ENCODE measurements at regions not wholly inside any gene's neighbourhood (a gene's known extent, or its start where the extent isn't known, plus 50 kb on each side); places are given as distances from the start of the nearest gene placed in this dataset.
A peak's percentile ranks its signal among the peaks of the same experiment; 100 is the strongest.

GRCh38 chr3:94256888-94257813, 194.3 kb downstream of the NSUN3 start:
- H3K27me3 ChIP-seq (ENCODE audit: control insufficient read depth, insufficient read depth, low read length), result no peaks in the 10 kb centered on the region
- no peak for DNase-seq
- H3K27ac ChIP-seq (ENCODE audit: low read length), result no peak overlapping the region
- no peaks in the 10 kb centered on the region for H3K9me3 ChIP-seq (ENCODE audit: control insufficient read depth, low read depth, low read length)
- H3K4me1 ChIP-seq (ENCODE audit: control insufficient read depth, insufficient read depth, low read length), result no peaks in the 10 kb centered on the region
- no peak overlapping the region for H3K4me3 ChIP-seq (ENCODE audit: low read length)
- H3K36me3 ChIP-seq (ENCODE audit: control insufficient read depth, insufficient read depth, low read length), result no peaks in the 10 kb centered on the region
- 100% methylated on average over 1 of the region's 5 CpGs for WGBS (ENCODE audit: insufficient coverage, low lambda C conversion rate)

GRCh38 chr3:94258851-94259250, 196.0 kb downstream of the NSUN3 start:
- no peak overlapping the region for H3K4me3 ChIP-seq (ENCODE audit: low read length)
- H3K27me3 ChIP-seq (ENCODE audit: control insufficient read depth, insufficient read depth, low read length), result no peaks in the 10 kb centered on the region
- H3K36me3 ChIP-seq (ENCODE audit: control insufficient read depth, insufficient read depth, low read length), result no peaks in the 10 kb centered on the region
- no peaks in the 10 kb centered on the region for H3K9me3 ChIP-seq (ENCODE audit: control insufficient read depth, low read depth, low read length)
- DNase-seq, result no peak
- H3K27ac ChIP-seq (ENCODE audit: low read length), result no peak overlapping the region
- no peaks in the 10 kb centered on the region for H3K4me1 ChIP-seq (ENCODE audit: control insufficient read depth, insufficient read depth, low read length)

GRCh38 chr3:94259291-94259690, 196.4 kb downstream of the NSUN3 start:
- no peaks in the 10 kb centered on the region for H3K27me3 ChIP-seq (ENCODE audit: control insufficient read depth, insufficient read depth, low read length)
- H3K36me3 ChIP-seq (ENCODE audit: control insufficient read depth, insufficient read depth, low read length), result no peaks in the 10 kb centered on the region
- WGBS (ENCODE audit: insufficient coverage, low lambda C conversion rate), result no CpG with 5 or more reads among the region's 1 CpG
- H3K9me3 ChIP-seq (ENCODE audit: control insufficient read depth, low read depth, low read length), result no peaks in the 10 kb centered on the region
- no peaks in the 10 kb centered on the region for H3K4me1 ChIP-seq (ENCODE audit: control insufficient read depth, insufficient read depth, low read length)
- H3K4me3 ChIP-seq (ENCODE audit: low read length), result no peak overlapping the region
- DNase-seq, result no peak
- H3K27ac ChIP-seq (ENCODE audit: low read length), result no peak overlapping the region

- Histone ChIP-seq H3K4me3 (ENCODE audit: low read length) (no peak overlapping the region), H3K4me1 (ENCODE audit: control insufficient read depth, insufficient read depth, low read length) (no peaks in the 10 kb centered on the region), H3K9me3 (ENCODE audit: control insufficient read depth, low read depth, low read length) (no peaks in the 10 kb centered on the region), H3K27ac (ENCODE audit: low read length) (no peak overlapping the region), H3K36me3 (ENCODE audit: control insufficient read depth, insufficient read depth, low read length) (no peaks in the 10 kb centered on the region), H3K27me3 (ENCODE audit: control insufficient read depth, insufficient read depth, low read length) (no peaks in the 10 kb centered on the region)
- DNase-seq, result no peak
- no CpG with 5 or more reads among the region's 2 CpGs for WGBS (ENCODE audit: insufficient coverage, low lambda C conversion rate)
Measured at GRCh38 chr3:94269763-94270162, 206.9 kb downstream of the NSUN3 start.

- H3K4me1 ChIP-seq (ENCODE audit: control insufficient read depth, insufficient read depth, low read length), result no peaks in the 10 kb centered on the region
- no CpG with 5 or more reads among the region's 1 CpG for WGBS (ENCODE audit: insufficient coverage, low lambda C conversion rate)
- H3K4me3 ChIP-seq (ENCODE audit: low read length), result no peak overlapping the region
Measured at GRCh38 chr3:94272016-94272415, 209.2 kb downstream of the NSUN3 start.

GRCh38 chr3:94280958-94281357, 218.1 kb downstream of the NSUN3 start:
- WGBS (ENCODE audit: insufficient coverage, low lambda C conversion rate), result no CpG with 5 or more reads among the region's 4 CpGs

More at GRCh38 chr3:94272016-94272415, 209.2 kb downstream of the NSUN3 start:
- Histone ChIP-seq H3K27me3 (ENCODE audit: control insufficient read depth, insufficient read depth, low read length) (no peaks in the 10 kb centered on the region), H3K27ac (ENCODE audit: low read length) (no peak overlapping the region), H3K9me3 (ENCODE audit: control insufficient read depth, low read depth, low read length) (no peaks in the 10 kb centered on the region), H3K36me3 (ENCODE audit: control insufficient read depth, insufficient read depth, low read length) (no peaks in the 10 kb centered on the region)
- no peak for DNase-seq

GRCh38 chr3:94285872-94286271, 223.0 kb downstream of the NSUN3 start:
- H3K9me3 ChIP-seq (ENCODE audit: control insufficient read depth, low read depth, low read length), result no peaks in the 10 kb centered on the region
- H3K27me3 ChIP-seq (ENCODE audit: control insufficient read depth, insufficient read depth, low read length), result no peaks in the 10 kb centered on the region
- H3K27ac ChIP-seq (ENCODE audit: low read length), result no peak overlapping the region
- no peaks in the 10 kb centered on the region for H3K36me3 ChIP-seq (ENCODE audit: control insufficient read depth, insufficient read depth, low read length)
- DNase-seq, result no peak
- H3K4me3 ChIP-seq (ENCODE audit: low read length), result no peak overlapping the region
- H3K4me1 ChIP-seq (ENCODE audit: control insufficient read depth, insufficient read depth, low read length), result no peaks in the 10 kb centered on the region

More at GRCh38 chr3:94280958-94281357, 218.1 kb downstream of the NSUN3 start:
- Histone ChIP-seq H3K9me3 (ENCODE audit: control insufficient read depth, low read depth, low read length) (no peaks in the 10 kb centered on the region), H3K27ac (ENCODE audit: low read length) (no peak overlapping the region), H3K36me3 (ENCODE audit: control insufficient read depth, insufficient read depth, low read length) (no peaks in the 10 kb centered on the region), H3K4me1 (ENCODE audit: control insufficient read depth, insufficient read depth, low read length) (no peaks in the 10 kb centered on the region), H3K27me3 (ENCODE audit: control insufficient read depth, insufficient read depth, low read length) (no peaks in the 10 kb centered on the region), H3K4me3 (ENCODE audit: low read length) (no peak overlapping the region)
- no peak for DNase-seq

- peaks cover 6% of the 10 kb centered on the region for H3K9me3 ChIP-seq (ENCODE audit: control insufficient read depth, low read depth, low read length)
- no peaks in the 10 kb centered on the region for H3K36me3 ChIP-seq (ENCODE audit: control insufficient read depth, insufficient read depth, low read length)
- WGBS (ENCODE audit: insufficient coverage, low lambda C conversion rate), result 63% methylated on average over 1 of the region's 2 CpGs
- H3K4me1 ChIP-seq (ENCODE audit: control insufficient read depth, insufficient read depth, low read length), result peaks cover 12% of the 10 kb centered on the region
- no peak overlapping the region for H3K4me3 ChIP-seq (ENCODE audit: low read length)
- H3K27ac ChIP-seq (ENCODE audit: low read length), result no peak overlapping the region
- H3K27me3 ChIP-seq (ENCODE audit: control insufficient read depth, insufficient read depth, low read length), result no peaks in the 10 kb centered on the region
- no peak for DNase-seq
Measured at GRCh38 chr3:94291686-94292085, 228.8 kb downstream of the NSUN3 start.

- no peak for DNase-seq
- Histone ChIP-seq H3K36me3 (ENCODE audit: control insufficient read depth, insufficient read depth, low read length) (no peaks in the 10 kb centered on the region), H3K27me3 (ENCODE audit: control insufficient read depth, insufficient read depth, low read length) (no peaks in the 10 kb centered on the region), H3K9me3 (ENCODE audit: control insufficient read depth, low read depth, low read length) (peaks cover 6% of the 10 kb centered on the region), H3K27ac (ENCODE audit: low read length) (no peak overlapping the region), H3K4me3 (ENCODE audit: low read length) (no peak overlapping the region), H3K4me1 (ENCODE audit: control insufficient read depth, insufficient read depth, low read length) (peaks cover 12% of the 10 kb centered on the region)
Measured at GRCh38 chr3:94292151-94292550, 229.3 kb downstream of the NSUN3 start.

- Histone ChIP-seq H3K9me3 (ENCODE audit: control insufficient read depth, low read depth, low read length) (peaks cover 6% of the 10 kb centered on the region), H3K27me3 (ENCODE audit: control insufficient read depth, insufficient read depth, low read length) (no peaks in the 10 kb centered on the region), H3K27ac (ENCODE audit: low read length) (peak overlapping the region; percentile 50), H3K4me1 (ENCODE audit: control insufficient read depth, insufficient read depth, low read length) (peaks cover 12% of the 10 kb centered on the region), H3K36me3 (ENCODE audit: control insufficient read depth, insufficient read depth, low read length) (no peaks in the 10 kb centered on the region), H3K4me3 (ENCODE audit: low read length) (no peak overlapping the region)
- DNase-seq, result no peak
Measured at GRCh38 chr3:94293793-94294195, 230.9 kb downstream of the NSUN3 start.

- no peak overlapping the region for H3K4me3 ChIP-seq (ENCODE audit: low read length)
Measured at GRCh38 chr3:94294806-94295205, 231.9 kb downstream of the NSUN3 start.

More at GRCh38 chr3:94294806-94295205, 231.9 kb downstream of the NSUN3 start:
- Histone ChIP-seq H3K4me1 (ENCODE audit: control insufficient read depth, insufficient read depth, low read length) (peaks cover 15% of the 10 kb centered on the region), H3K27ac (ENCODE audit: low read length) (peak overlapping the region; percentile 50), H3K9me3 (ENCODE audit: control insufficient read depth, low read depth, low read length) (peaks cover 6% of the 10 kb centered on the region), H3K27me3 (ENCODE audit: control insufficient read depth, insufficient read depth, low read length) (no peaks in the 10 kb centered on the region), H3K36me3 (ENCODE audit: control insufficient read depth, insufficient read depth, low read length) (no peaks in the 10 kb centered on the region)
- peak in 1 of 2 donors; percentile 13 for DNase-seq
- 11% methylated on average over 1 of the region's 1 CpG for WGBS (ENCODE audit: insufficient coverage, low lambda C conversion rate)
